HepG2 (cell line): ENCODE measurements at regions not wholly inside any gene's neighbourhood (a gene's known extent, or its start where the extent isn't known, plus 50 kb on each side); places are given as distances from the start of the nearest gene placed in this dataset.

Experiments
- ATAC-seq: fragments of 200-7000 bp; cut with Tn5 transposase; 3 replicates; pipeline ENCODE4 v1.9.1; 2020; ENCODE audit warnings: mild to moderate bottlenecking, moderate library complexity
- BruUV-seq: library from RNA; stranded (reverse); fragments of 400-500 nt; replicated peaks from 2 replicates; lab custom pipeline; 2021; lab: Mats Ljungman, UMichigan
- CTCF ChIA-PET: fragments of 300-600 bp; formaldehyde crosslinking; extraction: SDS; loops from one replicate; lab custom pipeline; 2021; ENCODE audit warnings: low total read pairs, inconsistent platforms, low intra/inter-chr PET ratio; lab: Yijun Ruan, JAX
- POLR2A ChIA-PET: fragments of 350-600 bp; sonication (Branson Sonifier 250); formaldehyde crosslinking; loops from one replicate; lab custom pipeline; 2020; ENCODE audit warnings: antibody characterized with exemption, inconsistent platforms; lab: Yijun Ruan, JAX
- DNase-seq: peaks from one replicate; pipeline ENCODE4 v3.0.0-alpha.2; 2015; ENCODE audit warnings: low spot score
- FAIRE-seq: peaks from 3 replicates; lab custom pipeline; 2011; peaks lifted over from hg19 to GRCh38; lab: Jason Lieb, UNC
- H2AFZ ChIP-seq: one replicate; pipeline ENCODE4 v1.6.1; 2011; ENCODE audit warnings: low read length, inconsistent platforms
- H3K27ac ChIP-seq: fragments of 300-600 bp; 3 replicates; pipeline ENCODE4 v1.8.0; 2011; ENCODE audit warnings: mixed run types, mild to moderate bottlenecking, mixed read lengths, low read length, inconsistent platforms; ENCODE audit not compliant: insufficient read depth; ENCODE audit errors: extremely low read length
- H3K27me3 ChIP-seq, 2 experiments: fragments of 200-600 bp in 1 of 2; 2 replicates in 1 of 2; 3 replicates in 1 of 2; pipeline versions ENCODE4 v1.6.0 to v1.8.0; 2011; ENCODE audit warnings: low read length in 2 of 2, mild to moderate bottlenecking in 2 of 2, moderate library complexity in 2 of 2, inconsistent platforms in 1 of 2; ENCODE audit not compliant: insufficient read depth in 2 of 2, control insufficient read depth in 1 of 2
- H3K36me3 ChIP-seq, 2 experiments: fragments of 200-600 bp in 1 of 2; replicated peaks in 1 of 2; 2 replicates in 1 of 2; 3 replicates in 1 of 2; pipeline versions ENCODE4 v1.5.1 to v1.8.0; 2011; ENCODE audit warnings: low read length in 2 of 2, inconsistent platforms in 1 of 2; ENCODE audit not compliant: insufficient read depth in 2 of 2, control insufficient read depth in 1 of 2
- H3K4me1 ChIP-seq: 2 replicates; pipeline ENCODE4 v1.5.1; 2012; ENCODE audit warnings: low read length, inconsistent platforms; ENCODE audit not compliant: insufficient read depth
- H3K4me2 ChIP-seq: 2 replicates; pipeline ENCODE4 v1.6.0; 2011; ENCODE audit warnings: low read depth, low read length, inconsistent platforms
- H3K4me3 ChIP-seq, 3 experiments: fragments of 200-600 bp in 1 of 3; sonication (generic), shearing (Covaris generic) in 1 of 3; replicated peaks in 1 of 3; 2 replicates each; pipeline ENCODE4 v1.5.1; 2011 to 2016; ENCODE audit warnings: low read length in 3 of 3, inconsistent platforms in 2 of 3, low read depth in 2 of 3, mild to moderate bottlenecking in 2 of 3, control low read depth in 1 of 3, mixed read lengths in 1 of 3; ENCODE audit not compliant: insufficient read depth in 1 of 3
- H3K79me2 ChIP-seq: one replicate; pipeline ENCODE4 v1.6.1; 2011; ENCODE audit warnings: low read length, inconsistent platforms; ENCODE audit not compliant: insufficient read depth
- H3K9ac ChIP-seq: 2 replicates; pipeline ENCODE4 v1.6.0; 2011; ENCODE audit warnings: mild to moderate bottlenecking, low read depth, low read length, inconsistent platforms; ENCODE audit not compliant: insufficient read depth
- H3K9me3 ChIP-seq: 2 replicates; pipeline ENCODE4 v1.5.1; 2012; ENCODE audit warnings: mild to moderate bottlenecking, low read length
- H4K20me1 ChIP-seq: 2 replicates; pipeline ENCODE4 v1.6.0; 2011; ENCODE audit warnings: inconsistent platforms, mild to moderate bottlenecking, low read length, moderate library complexity; ENCODE audit not compliant: insufficient read depth
- EEA1 ChIP-seq: sonication (generic); formaldehyde crosslinking; IDR thresholded peaks from 2 replicates; pipeline ENCODE4 v1.5.1; 2020; ENCODE audit warnings: mild to moderate bottlenecking, missing genetic modification reagents, borderline replicate concordance
- FLYWCH1 ChIP-seq: sonication (generic); formaldehyde crosslinking; IDR thresholded peaks from 2 replicates; pipeline ENCODE4 v1.8.1; 2023; ENCODE audit warnings: mild to moderate bottlenecking, missing genetic modification reagents
- GRHL1 ChIP-seq: sonication (generic); formaldehyde crosslinking; conservative IDR thresholded peaks from 2 replicates; pipeline ENCODE4 v1.8.0; 2022; ENCODE audit warnings: missing genetic modification reagents
- HDAC1 ChIP-seq: sonication (generic); formaldehyde crosslinking; IDR thresholded peaks from 2 replicates; pipeline ENCODE4 v1.5.1; 2020; ENCODE audit warnings: mild to moderate bottlenecking, missing genetic modification reagents
- KLF13 ChIP-seq: sonication (generic); formaldehyde crosslinking; IDR thresholded peaks from 2 replicates; pipeline ENCODE4 v1.4.0; 2020; ENCODE audit warnings: mild to moderate bottlenecking, missing genetic modification reagents
- MBNL3 ChIP-seq: fragments of 250-450 bp; sonication (Bioruptor Pico); conservative IDR thresholded peaks from 2 replicates; pipeline ENCODE4 v1.8.0; 2022; ENCODE audit warnings: mild to moderate bottlenecking, inconsistent platforms
- MED8 ChIP-seq: sonication (generic); formaldehyde crosslinking; IDR thresholded peaks from 2 replicates; pipeline ENCODE4 v1.8.1; 2023; ENCODE audit warnings: mild to moderate bottlenecking, missing genetic modification reagents; ENCODE audit not compliant: insufficient replicate concordance
- MEIS2 ChIP-seq: sonication (generic); formaldehyde crosslinking; IDR thresholded peaks from 2 replicates; pipeline ENCODE4 v1.9.0; 2021; ENCODE audit warnings: mild to moderate bottlenecking, missing genetic modification reagents
- MLLT10 ChIP-seq: sonication (generic); formaldehyde crosslinking; IDR thresholded peaks from 2 replicates; pipeline ENCODE4 v1.4.0; 2020; ENCODE audit warnings: missing genetic modification reagents
- POLR2G ChIP-seq: fragments of 200-400 bp; formaldehyde crosslinking; IDR thresholded peaks from 2 replicates; pipeline ENCODE4 v1.6.1; 2018; ENCODE audit warnings: mild to moderate bottlenecking, low read depth, low read length, moderate library complexity
- TAF15 ChIP-seq: fragments of 200-400 bp; formaldehyde crosslinking; IDR thresholded peaks from one replicate; pipeline ENCODE4 v1.6.1; 2018; ENCODE audit warnings: mild to moderate bottlenecking, low read depth, low read length; ENCODE audit not compliant: poor library complexity, severe bottlenecking
- TBX3 ChIP-seq: fragments of 450-650 bp; IDR thresholded peaks from 2 replicates; pipeline ENCODE4 v1.6.1; 2017; ENCODE audit warnings: antibody characterized with exemption, mild to moderate bottlenecking, inconsistent platforms, borderline replicate concordance
- ZBTB7B ChIP-seq: sonication (generic); formaldehyde crosslinking; IDR thresholded peaks from 2 replicates; pipeline ENCODE4 v1.4.0; 2020; ENCODE audit warnings: missing genetic modification reagents
- ZFP91 ChIP-seq: sonication (generic); formaldehyde crosslinking; IDR thresholded peaks from 2 replicates; pipeline ENCODE4 v1.9.0; 2022; ENCODE audit warnings: missing genetic modification reagents, mild to moderate bottlenecking, borderline replicate concordance
- ZNF317 ChIP-seq: sonication (generic); formaldehyde crosslinking; IDR thresholded peaks from 2 replicates; pipeline ENCODE4 v1.5.0; 2020; ENCODE audit warnings: mild to moderate bottlenecking, missing genetic modification reagents
- ZNF367 ChIP-seq: sonication (generic); formaldehyde crosslinking; IDR thresholded peaks from 2 replicates; pipeline ENCODE4 v1.4.0; 2020; ENCODE audit warnings: missing genetic modification reagents, borderline replicate concordance
- ZNF446 ChIP-seq: sonication (generic); formaldehyde crosslinking; IDR thresholded peaks from 2 replicates; pipeline ENCODE4 v1.5.0; 2020; ENCODE audit warnings: mild to moderate bottlenecking, missing genetic modification reagents
- ZNF484 ChIP-seq: sonication (generic); formaldehyde crosslinking; IDR thresholded peaks from 2 replicates; pipeline ENCODE4 v1.5.1; 2020; ENCODE audit warnings: mild to moderate bottlenecking, low read depth, missing genetic modification reagents, borderline replicate concordance
- WGBS: methylation state at CpG from one replicate; pipeline ENCODE4 v1.1.6; 2017; ENCODE audit warnings: low lambda C conversion rate; 5-methylcytosine and 5-hydroxymethylcytosine counted together
- in situ Hi-C: cut with HindIII; loops from 2 replicates; pipeline ENCODE4 v1.10.0; 2017; ENCODE audit warnings: low pct_unique_long_range_greater_than_20kb; ENCODE audit not compliant: extremely low pct_ligation_motif_present
- intact Hi-C: fragments of 100-400 bp; cut with micrococcal nuclease; formaldehyde crosslinking; loops from one replicate; pipeline ENCODE4 v1.10.0; 2022; ENCODE audit not compliant: unreplicated experiment
- TF ChIP-seq, protein P1 (sequence below): IDR thresholded peaks from 2 replicates; pipeline ENCODE4 v1.6.1; 2016; ENCODE audit warnings: missing biosample characterization, missing genetic modification reagents, low read depth
- TF ChIP-seq, protein P2 (sequence below): sonication (generic); formaldehyde crosslinking; IDR thresholded peaks from 2 replicates; pipeline ENCODE4 v1.5.0; 2020; ENCODE audit warnings: missing genetic modification reagents

DNA sequence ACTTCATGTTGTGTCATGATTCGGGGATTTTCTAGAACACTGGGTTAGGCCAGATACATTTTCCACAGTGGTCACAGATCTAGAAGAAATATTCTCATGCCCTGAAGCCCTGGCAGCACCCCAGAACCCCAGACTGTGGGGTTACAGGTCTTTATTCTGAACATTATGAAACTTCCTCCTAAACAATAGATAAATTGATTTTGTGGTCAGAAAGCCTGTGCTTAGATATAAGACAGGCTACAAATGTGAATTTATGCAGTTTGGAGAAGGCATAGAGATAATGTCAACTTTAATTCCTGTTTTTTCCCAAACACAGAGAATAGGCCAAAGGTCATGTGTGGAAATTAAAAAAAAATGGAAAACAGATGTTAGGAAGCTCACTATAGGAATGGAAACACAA is 492.9 kb downstream of the SPRY1 start:
- H4K20me1 ChIP-seq = no peaks in the 10 kb centered on the region
- no peaks in the 10 kb centered on the region for H3K36me3 ChIP-seq
- 77% methylated on average over 1 of the region's 1 CpG for WGBS
- CTCF ChIA-PET = no interaction called here
- no peak overlapping the region for H3K9ac ChIP-seq
- no peak for DNase-seq
- no peak overlapping the region for H3K4me2 ChIP-seq
- H3K4me1 ChIP-seq = peaks cover 28% of the 10 kb centered on the region
- no peaks in the 10 kb centered on the region for H3K27me3 ChIP-seq
- POLR2A ChIA-PET = no interaction called here
- TF ChIP-seq FLYWCH1 (CRISPR knock-in tag) (no peak), ZNF484 (CRISPR knock-in tag) (no peak), ZBTB7B (CRISPR knock-in tag) (no peak), ZNF317 (no peak), MED8 (no peak), EEA1 (CRISPR knock-in tag) (no peak), GRHL1 (CRISPR knock-in tag) (no peak), MEIS2 (CRISPR knock-in tag) (no peak), ZNF367 (no peak), ZNF446 (CRISPR knock-in tag) (no peak), MLLT10 (CRISPR knock-in tag) (no peak), TAF15 (no peak), HDAC1 (CRISPR knock-in tag) (no peak), POLR2G (no peak), KLF13 (CRISPR knock-in tag) (no peak), TBX3 (no peak), MBNL3 (CRISPR knock-in tag) (no peak), ZFP91 (CRISPR knock-in tag) (no peak)
- TF ChIP-seq, protein P1, sequence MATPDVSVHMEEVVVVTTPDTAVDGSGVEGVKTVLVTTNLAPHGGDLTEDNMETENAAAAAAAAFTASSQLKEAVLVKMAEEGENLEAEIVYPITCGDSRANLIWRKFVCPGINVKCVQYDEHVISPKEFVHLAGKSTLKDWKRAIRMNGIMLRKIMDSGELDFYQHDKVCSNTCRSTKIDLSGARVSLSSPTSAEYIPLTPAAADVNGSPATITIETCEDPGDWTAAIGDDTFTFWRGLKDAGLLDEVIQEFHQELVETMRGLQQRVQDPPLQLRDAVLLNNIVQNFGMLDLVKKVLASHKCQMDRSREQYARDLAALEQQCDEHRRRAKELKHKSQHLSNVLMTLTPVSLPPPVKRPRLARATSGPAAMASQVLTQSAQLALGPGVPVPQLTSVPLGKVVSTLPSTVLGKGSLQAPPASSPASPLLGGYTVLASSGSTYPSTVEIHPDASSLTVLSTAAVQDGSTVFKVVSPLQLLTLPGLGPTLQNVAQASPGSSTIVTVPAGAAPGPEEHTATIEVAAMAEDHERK = no peak
- TF ChIP-seq, protein P2, sequence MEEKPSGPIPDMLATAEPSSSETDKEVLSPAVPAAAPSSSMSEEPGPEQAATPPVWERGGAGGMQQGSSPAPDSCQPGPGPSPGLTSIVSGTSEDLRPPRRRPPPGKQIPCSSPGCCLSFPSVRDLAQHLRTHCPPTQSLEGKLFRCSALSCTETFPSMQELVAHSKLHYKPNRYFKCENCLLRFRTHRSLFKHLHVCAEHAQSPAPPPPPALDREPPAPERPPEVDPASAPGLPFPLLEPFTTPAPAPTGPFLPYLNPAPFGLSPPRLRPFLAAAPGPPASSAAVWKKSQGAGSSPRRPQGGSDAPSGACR (CRISPR knock-in tag) = no peak
- TF ChIP-seq, all 625 proteins: peak for 0
- Histone ChIP-seq H3K27ac (no peak overlapping the region), H3K79me2 (no peaks in the 10 kb centered on the region), H2AFZ (no peak overlapping the region), H3K9me3 (no peaks in the 10 kb centered on the region), H3K4me3 (no peak overlapping the region)
- in situ Hi-C loops (no loop called here), intact Hi-C loops (no loop called here)
- ATAC-seq (no peak), FAIRE-seq (no peak)
- BruUV-seq = no TSS peak
